GM21381 (cell line): ENCODE measurements at regions not wholly inside any gene's neighbourhood (a gene's known extent, or its start where the extent isn't known, plus 50 kb on each side); places are given as distances from the start of the nearest gene placed in this dataset.
"Not testable (repeated sequence)": the region's sequence is repeated elsewhere in the genome, so short reads cannot be mapped to it uniquely, and the experiment has no call there.

Source experiments
- ATAC-seq: cut with Tn5 transposase; IDR thresholded peaks from one replicate; pipeline ENCODE4 v1.9.1; 2021; ENCODE audit warnings: mild to moderate bottlenecking, moderate library complexity; ENCODE audit not compliant: unreplicated experiment

DNA sequence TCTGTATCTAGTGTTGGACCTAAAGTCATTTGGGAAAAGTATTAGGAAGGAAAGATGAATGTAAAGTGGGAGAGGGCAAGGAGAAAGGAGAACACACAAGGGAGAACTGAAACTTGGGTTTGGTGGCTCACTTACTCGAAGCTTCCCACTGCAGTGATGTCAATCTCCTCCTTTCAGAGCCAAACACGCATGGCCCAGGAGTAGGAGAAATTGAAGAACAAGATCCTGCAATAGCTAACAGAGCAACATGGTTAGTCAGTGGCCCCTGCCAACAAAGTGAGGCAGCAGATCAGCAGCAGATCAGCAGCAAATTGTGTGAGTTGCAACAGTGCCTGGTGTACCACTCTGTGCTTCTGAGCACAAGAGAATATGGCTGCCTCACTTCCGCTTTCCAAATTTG lies 366.4 kb downstream of the PSAT1 start:
- ATAC-seq = no peak

- ATAC-seq = no peak
Observed at GRCh38 chr9:78664370-78664769, 367.4 kb downstream of the PSAT1 start.

GRCh38 chr9:78666818-78667414 lies 370.0 kb downstream of the PSAT1 start:
- no peak for ATAC-seq

- no peak for ATAC-seq
Observed at GRCh38 chr9:78668148-78668832, 371.4 kb downstream of the PSAT1 start.

GRCh38 chr9:78669591-78669990 lies 372.7 kb downstream of the PSAT1 start:
- no peak for ATAC-seq

DNA sequence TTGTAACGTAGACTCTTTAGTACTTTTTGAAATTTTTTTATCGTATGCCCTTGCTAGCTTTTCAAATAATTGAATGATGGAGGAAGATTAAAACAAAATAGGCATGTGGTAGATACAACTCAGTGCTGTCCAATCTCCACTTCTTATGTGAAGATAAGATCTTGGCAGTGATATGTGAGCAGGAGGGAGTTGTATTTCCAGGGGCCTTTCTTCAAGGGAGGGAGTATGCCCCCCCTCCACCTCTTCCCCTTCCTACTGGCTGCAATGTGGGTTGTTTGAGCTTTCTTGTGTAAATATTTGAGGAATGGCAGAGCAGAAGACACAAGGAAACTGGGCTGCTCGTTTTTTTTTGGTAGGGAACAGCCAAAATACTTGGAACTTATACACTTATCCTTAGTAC lies 374.9 kb downstream of the PSAT1 start:
- no peak for ATAC-seq

DNA sequence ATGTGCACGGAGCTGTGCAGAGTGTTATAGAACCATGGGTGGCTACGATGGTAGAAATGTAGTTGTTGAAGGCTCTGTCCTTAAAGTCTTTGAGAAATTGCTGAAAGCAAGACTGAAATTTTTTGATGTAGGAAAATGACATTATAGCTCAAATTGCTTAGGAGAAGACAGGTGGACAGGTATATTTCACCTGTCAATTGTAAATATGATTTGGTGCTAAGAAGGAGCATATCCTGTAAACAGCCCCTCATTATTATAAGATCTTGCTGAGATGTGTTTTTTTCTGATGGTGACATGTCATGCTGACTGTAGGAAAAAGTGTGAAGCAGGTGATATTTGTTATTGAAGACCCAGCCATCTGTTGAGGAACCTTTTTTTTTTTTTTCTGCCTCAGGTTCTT lies 377.9 kb downstream of the PSAT1 start:
- ATAC-seq = no peak

GRCh38 chr9:78676009-78676408 lies 379.1 kb downstream of the PSAT1 start:
- ATAC-seq = no peak

DNA sequence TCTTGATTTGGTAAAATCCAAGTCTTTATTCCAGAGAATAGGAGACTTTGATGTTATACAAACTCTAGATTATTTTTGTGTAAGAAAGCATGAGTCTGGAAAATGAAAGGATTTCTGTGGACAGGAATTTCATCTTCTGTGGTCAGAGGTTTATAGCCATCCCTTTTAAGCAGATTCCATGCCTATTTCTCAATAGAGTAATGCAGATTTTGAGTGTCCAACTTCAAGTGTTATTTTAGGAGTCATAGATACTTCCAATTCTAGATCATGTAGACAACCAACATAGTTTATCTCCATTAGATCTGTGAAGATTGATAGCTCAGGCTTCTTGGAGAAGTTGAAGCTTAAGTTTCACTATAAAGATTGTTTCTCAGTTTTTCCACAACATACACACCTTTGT lies 379.7 kb downstream of the PSAT1 start:
- no peak for ATAC-seq

- no peak for ATAC-seq
Observed at GRCh38 chr9:78677326-78677725, 380.4 kb downstream of the PSAT1 start.

DNA sequence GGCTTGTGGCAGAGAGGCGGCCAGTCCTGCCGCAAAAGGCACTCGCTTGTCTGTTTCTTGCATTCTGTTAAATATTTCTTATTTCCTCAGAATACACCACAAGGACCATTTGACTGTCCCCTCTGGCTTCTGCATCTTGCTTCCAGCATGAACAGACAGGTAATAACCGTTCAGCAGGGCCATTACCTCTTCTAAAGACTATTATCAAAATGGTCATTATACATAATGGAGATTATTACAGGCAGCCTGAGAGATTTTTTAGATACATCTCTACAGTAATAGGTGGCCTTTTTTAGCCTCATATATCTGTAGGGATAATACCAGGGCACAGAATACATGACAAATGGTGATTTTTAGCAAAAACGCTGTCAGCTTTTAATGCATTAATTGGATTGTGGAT lies 382.0 kb downstream of the PSAT1 start:
- no peak for ATAC-seq

DNA sequence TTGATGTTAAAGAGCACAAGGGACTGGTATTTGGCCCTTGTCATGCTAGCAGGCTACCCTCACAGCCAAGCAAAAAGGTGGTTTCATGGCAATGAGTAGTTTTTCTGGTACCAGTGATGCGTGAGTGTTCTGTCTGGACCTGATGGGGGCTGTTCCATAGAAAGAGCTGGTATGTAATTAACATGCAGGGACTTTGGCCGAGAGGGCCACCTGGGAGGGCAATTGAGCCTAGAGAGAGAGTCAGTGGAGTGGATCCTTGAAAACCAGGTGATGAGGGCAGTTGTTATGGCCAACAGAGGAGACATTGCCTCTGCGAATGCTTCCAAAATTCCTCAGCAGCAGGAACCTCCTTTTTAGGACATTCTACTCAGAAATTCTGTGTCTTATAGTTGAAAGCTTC lies 383.3 kb downstream of the PSAT1 start:
- ATAC-seq = no peak

DNA sequence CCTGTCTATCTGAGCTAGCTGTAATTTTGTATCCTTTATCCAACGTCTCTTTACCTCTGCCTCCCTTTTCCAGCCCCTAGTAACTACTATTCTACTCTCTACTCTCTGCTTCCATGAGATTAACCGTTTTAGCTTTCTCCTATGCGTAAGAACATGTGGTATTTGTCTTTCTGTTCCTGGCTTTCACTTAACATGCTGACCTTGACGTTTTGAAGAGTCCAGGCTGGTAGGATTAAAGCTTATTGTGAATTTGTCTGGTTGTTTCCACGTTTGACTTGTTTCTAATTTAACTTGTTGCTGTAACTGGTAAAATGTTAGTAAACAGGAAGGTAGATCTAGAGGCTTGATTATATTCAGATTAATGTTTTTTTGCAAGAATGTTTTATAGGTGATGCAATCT lies 385.3 kb downstream of the PSAT1 start:
- no peak for ATAC-seq

DNA sequence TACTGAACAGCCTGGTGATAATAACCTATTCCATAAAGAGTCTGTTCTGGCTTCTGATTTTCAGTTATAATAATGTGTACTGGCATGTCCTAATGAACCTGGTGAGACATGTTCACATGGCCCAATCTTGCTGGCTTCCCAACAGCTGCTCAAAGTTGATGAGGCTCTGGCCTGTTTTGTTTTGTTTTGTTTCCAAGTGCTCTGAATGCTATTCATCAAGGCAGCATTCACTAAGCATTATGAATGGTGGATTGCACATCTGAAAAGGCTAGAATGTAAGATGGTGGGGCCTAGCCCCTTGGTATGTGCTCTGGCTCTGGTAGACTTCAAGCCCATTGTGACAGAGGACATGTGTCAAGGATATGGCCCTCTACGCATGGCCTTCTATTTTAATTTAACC lies 388.5 kb downstream of the PSAT1 start:
- no peak for ATAC-seq

DNA sequence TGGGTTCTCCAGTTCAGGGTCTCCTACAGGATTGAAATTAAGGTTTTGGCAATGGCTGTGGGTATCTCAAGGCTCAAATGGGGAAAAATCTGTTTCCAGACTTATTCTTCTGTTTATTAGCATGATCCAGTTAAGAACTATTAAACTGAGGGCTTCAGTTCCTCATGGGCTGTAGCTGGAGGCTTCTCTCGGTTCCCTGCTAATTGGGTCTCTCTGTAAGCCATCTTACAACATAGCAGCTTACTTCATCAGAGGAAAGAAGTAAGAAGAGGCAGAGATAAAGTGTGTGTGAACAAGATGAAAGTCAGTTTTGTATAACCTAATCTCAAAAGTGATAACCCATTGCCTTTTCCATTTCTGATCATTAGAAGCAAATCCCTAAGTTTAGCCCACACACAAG lies 391.9 kb downstream of the PSAT1 start:
- ATAC-seq = no peak

DNA sequence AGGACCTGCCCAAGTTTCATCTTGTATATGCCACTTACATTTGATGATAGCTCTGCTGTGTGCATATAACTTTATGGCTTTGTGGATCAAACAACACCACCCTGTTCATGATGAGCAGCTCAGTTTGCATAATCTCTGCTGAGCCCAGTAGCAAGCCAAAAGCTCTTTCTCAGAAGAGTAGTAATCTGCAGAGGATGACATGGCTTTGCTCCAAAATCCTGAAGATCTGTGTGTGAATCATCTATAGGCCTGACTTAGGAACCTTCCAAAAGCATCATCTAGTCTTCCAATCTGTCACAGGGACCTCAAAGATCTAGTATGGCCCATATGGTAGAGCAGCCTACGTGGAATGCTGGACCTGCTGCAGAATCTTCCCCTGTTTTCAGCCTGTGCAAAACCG lies 394.6 kb downstream of the PSAT1 start:
- ATAC-seq = no peak

- no peak for ATAC-seq
Observed at GRCh38 chr9:78692871-78693270, 395.9 kb downstream of the PSAT1 start.

DNA sequence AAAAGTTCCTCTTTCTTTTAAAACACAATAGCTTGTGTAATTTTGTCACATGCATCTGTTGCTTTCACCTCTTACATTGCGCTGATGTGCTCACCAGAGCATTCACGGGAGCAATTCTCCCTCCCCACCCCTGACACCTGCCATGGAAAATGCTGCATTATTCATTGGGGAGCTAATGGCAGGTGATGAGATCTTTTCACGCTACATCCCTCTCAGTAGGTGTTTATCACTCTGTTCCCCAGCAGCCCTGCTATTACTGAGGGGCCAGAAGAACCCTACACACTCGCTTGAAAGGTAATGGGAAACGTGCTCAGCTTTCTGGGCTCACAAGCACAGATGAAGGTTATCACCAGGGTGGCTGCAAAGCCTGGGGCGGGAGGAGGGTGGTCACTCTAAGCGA lies 398.0 kb downstream of the PSAT1 start:
- no peak for ATAC-seq

- ATAC-seq = no peak
Observed at GRCh38 chr9:78695519-78695918, 398.6 kb downstream of the PSAT1 start.

DNA sequence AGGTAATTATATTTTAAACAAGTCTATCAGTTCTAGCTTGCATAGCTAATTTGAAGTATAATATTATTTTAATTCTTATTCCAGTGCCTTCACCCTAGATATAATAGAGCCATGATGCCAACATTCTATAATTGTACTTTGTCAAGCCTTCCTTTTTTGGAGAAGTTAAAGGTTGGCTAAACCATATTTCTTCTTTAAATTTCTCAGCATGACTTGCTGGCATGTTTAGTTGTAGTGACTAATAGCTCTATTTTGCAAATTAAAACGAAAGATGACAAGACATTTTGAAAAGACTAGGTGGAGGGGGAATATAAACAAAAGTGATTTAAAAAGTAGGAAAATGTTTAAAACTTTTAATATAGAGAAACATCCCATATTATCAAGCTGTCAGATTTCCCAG lies 400.7 kb downstream of the PSAT1 start:
- no peak for ATAC-seq

- no peak for ATAC-seq
Observed at GRCh38 chr9:78698371-78698770, 401.4 kb downstream of the PSAT1 start.

GRCh38 chr9:78699217-78699616 lies 402.3 kb downstream of the PSAT1 start:
- ATAC-seq = not testable (repeated sequence)

DNA sequence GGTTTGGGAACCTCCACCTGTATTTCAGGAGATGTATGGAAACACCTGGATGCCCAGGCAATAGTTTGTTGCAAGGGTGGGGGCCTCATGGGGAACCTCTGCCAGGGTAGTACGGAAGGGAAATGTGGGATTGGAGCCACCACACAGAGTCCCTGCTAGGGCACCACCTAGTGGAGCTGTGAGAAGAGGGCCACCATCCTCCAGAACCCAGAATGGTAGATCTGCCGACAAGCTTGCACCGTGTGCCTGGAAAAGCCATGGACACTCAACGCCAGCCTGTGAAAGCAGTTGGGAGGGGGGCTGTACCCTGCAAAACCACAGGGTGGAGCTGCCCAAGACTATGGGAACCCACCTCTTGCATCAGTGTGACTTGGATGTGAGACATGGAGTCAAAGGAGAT lies 407.2 kb downstream of the PSAT1 start:
- not testable (repeated sequence) for ATAC-seq
